Cardiac muscle cell (in vitro differentiated cells and primary cell): ENCODE measurements at regions not wholly inside any gene's neighbourhood (a gene's known extent, or its start where the extent isn't known, plus 50 kb on each side); places are given as distances from the start of the nearest gene placed in this dataset.

ENCODE experiments used
- DNase-seq, 2 donors: peaks; one replicate each; pipeline versions ENCODE4 v3.0.0 to v3.0.0-alpha.2; 2010 to 2017; ENCODE audit warnings: low read depth in 1 of 2, low spot score in 1 of 2
- H3K27ac ChIP-seq: fragments of 200-600 bp; sonication (generic); 2 replicates; pipeline ENCODE4 v1.5.1; 2016
- H3K27me3 ChIP-seq: fragments of 200-600 bp; sonication (generic); 2 replicates; pipeline ENCODE4 v1.6.0; 2016; ENCODE audit warnings: control low read depth
- H3K36me3 ChIP-seq: fragments of 200-600 bp; sonication (generic); 2 replicates; pipeline ENCODE4 v1.5.1; 2016; ENCODE audit warnings: control low read depth
- H3K4me1 ChIP-seq: fragments of 200-600 bp; sonication (generic); 2 replicates; pipeline ENCODE4 v1.8.1; 2017; ENCODE audit warnings: low read depth, mild to moderate bottlenecking, mixed run types
- H3K4me3 ChIP-seq: fragments of 200-600 bp; sonication (generic); 2 replicates; pipeline ENCODE4 v1.5.1; 2016; ENCODE audit warnings: mild to moderate bottlenecking
- H3K9me3 ChIP-seq: fragments of 200-600 bp; sonication (generic); 2 replicates; pipeline ENCODE4 v1.5.1; 2017; ENCODE audit warnings: low read depth, mild to moderate bottlenecking, control low read depth
- TF ChIP-seq, protein P1 (sequence below): IDR thresholded peaks from 2 replicates; pipeline ENCODE4 v1.5.1; 2012; ENCODE audit warnings: low read depth, mild to moderate bottlenecking, low read length

DNA sequence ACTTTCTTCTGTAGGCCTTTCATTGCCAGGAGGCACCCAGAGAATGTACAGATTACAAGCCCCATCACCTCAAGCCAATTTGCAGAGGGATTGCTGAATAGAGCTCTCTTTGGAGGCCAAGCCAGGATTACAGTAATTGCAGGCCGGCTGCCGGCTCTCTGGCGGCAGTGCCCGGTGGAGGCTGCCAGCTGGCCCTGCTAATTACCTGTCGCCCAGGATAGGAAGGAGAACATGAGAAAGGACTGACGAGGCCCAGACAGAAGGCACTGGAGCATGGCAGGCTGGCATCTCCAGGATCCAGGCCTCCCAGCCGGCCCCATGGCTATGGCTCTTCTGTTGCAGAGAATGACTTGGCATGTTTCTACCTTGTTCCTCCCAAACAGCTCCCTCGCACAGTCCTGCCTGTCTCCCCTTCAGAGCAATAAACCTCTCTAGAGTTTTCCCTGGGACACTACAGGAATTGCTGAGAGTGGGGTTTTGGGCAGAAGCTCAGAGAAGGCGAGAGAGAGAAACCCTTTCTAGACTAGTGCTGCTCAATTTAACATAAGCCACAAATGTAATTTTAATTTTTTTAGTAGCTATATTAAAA, 273.6 kb upstream of the PROK2 start:
- TF ChIP-seq, protein P1, sequence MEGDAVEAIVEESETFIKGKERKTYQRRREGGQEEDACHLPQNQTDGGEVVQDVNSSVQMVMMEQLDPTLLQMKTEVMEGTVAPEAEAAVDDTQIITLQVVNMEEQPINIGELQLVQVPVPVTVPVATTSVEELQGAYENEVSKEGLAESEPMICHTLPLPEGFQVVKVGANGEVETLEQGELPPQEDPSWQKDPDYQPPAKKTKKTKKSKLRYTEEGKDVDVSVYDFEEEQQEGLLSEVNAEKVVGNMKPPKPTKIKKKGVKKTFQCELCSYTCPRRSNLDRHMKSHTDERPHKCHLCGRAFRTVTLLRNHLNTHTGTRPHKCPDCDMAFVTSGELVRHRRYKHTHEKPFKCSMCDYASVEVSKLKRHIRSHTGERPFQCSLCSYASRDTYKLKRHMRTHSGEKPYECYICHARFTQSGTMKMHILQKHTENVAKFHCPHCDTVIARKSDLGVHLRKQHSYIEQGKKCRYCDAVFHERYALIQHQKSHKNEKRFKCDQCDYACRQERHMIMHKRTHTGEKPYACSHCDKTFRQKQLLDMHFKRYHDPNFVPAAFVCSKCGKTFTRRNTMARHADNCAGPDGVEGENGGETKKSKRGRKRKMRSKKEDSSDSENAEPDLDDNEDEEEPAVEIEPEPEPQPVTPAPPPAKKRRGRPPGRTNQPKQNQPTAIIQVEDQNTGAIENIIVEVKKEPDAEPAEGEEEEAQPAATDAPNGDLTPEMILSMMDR, result no peak
- Histone ChIP-seq H3K4me3 (no peak overlapping the region), H3K9me3 (no peaks in the 10 kb centered on the region), H3K27me3 (no peaks in the 10 kb centered on the region), H3K27ac (no peak overlapping the region), H3K4me1 (no peaks in the 10 kb centered on the region), H3K36me3 (no peaks in the 10 kb centered on the region)
- no peak for DNase-seq

DNA sequence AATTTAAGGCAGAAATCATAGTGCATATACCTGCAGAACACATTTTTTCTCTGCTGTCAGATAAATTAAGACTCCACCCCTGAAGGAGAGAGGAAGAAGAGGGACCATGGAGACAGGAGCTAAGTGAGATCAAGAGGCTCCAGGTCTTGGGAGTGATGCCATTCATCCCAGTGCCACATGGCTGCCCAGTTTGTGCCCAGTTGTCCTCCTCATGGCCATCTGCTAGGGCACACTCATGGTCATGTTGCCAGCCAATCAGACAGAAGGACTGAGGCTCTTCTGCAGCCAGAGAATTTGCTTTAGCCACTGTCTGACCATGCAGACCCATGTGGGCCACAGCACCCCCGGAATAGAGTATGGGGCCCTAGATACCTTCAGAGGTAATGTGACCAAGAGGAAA, 270.5 kb upstream of the PROK2 start:
- Histone ChIP-seq H3K27me3 (no peaks in the 10 kb centered on the region), H3K4me1 (no peaks in the 10 kb centered on the region), H3K36me3 (no peaks in the 10 kb centered on the region), H3K9me3 (no peaks in the 10 kb centered on the region), H3K4me3 (no peak overlapping the region), H3K27ac (no peak overlapping the region)
- no peak for DNase-seq
- TF ChIP-seq, protein P1, result no peak

- H3K27me3 ChIP-seq, result no peaks in the 10 kb centered on the region
- H3K36me3 ChIP-seq, result no peaks in the 10 kb centered on the region
- no peak overlapping the region for H3K27ac ChIP-seq
- DNase-seq, result no peak
- TF ChIP-seq, protein P1, result no peak
- no peak overlapping the region for H3K4me3 ChIP-seq
- H3K9me3 ChIP-seq, result no peaks in the 10 kb centered on the region
- H3K4me1 ChIP-seq, result no peaks in the 10 kb centered on the region
Measured at GRCh38 chr3:72054976-72055375, 270.0 kb upstream of the PROK2 start.

- no peak overlapping the region for H3K27ac ChIP-seq
- H3K4me3 ChIP-seq, result no peak overlapping the region
- H3K27me3 ChIP-seq, result no peaks in the 10 kb centered on the region
- peak in 1 of 2 donors; percentile 21 for DNase-seq
- H3K4me1 ChIP-seq, result no peaks in the 10 kb centered on the region
- no peaks in the 10 kb centered on the region for H3K9me3 ChIP-seq
- TF ChIP-seq, protein P1, result no peak
- no peaks in the 10 kb centered on the region for H3K36me3 ChIP-seq
Measured at GRCh38 chr3:72052841-72053409, 268.0 kb upstream of the PROK2 start.

DNA sequence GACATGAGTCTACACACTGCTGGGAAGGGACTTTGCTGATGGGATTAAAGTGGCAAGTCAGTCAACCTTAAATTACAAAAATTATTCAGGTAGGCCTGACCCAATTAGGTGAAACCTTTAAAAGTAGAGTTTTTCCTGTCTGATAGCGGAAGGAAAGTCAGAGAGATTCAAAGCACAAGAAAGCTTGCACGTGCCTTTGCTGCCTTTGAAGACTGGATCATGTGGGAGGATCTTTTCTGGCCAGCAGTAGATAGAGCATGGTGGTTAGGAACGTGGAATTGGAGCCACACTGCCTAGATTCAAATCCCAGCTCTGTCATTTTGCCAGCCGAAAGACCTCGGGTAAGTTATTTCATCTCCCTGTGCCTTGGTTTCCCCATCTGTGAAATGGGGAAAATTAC, 265.8 kb upstream of the PROK2 start:
- Histone ChIP-seq H3K36me3 (no peaks in the 10 kb centered on the region), H3K4me3 (no peak overlapping the region), H3K27me3 (no peaks in the 10 kb centered on the region), H3K27ac (no peak overlapping the region), H3K9me3 (no peaks in the 10 kb centered on the region), H3K4me1 (no peaks in the 10 kb centered on the region)
- TF ChIP-seq, protein P1, result no peak
- no peak for DNase-seq
